HG02943 (cell line): ENCODE measurements at regions not wholly inside any gene's neighbourhood (a gene's known extent, or its start where the extent isn't known, plus 50 kb on each side); places are given as distances from the start of the nearest gene placed in this dataset.

Experiments used
- ATAC-seq: cut with Tn5 transposase; IDR thresholded peaks from one replicate; pipeline ENCODE4 v1.9.1; 2021; ENCODE audit warnings: mild to moderate bottlenecking, low read depth, moderate library complexity; ENCODE audit not compliant: unreplicated experiment

DNA sequence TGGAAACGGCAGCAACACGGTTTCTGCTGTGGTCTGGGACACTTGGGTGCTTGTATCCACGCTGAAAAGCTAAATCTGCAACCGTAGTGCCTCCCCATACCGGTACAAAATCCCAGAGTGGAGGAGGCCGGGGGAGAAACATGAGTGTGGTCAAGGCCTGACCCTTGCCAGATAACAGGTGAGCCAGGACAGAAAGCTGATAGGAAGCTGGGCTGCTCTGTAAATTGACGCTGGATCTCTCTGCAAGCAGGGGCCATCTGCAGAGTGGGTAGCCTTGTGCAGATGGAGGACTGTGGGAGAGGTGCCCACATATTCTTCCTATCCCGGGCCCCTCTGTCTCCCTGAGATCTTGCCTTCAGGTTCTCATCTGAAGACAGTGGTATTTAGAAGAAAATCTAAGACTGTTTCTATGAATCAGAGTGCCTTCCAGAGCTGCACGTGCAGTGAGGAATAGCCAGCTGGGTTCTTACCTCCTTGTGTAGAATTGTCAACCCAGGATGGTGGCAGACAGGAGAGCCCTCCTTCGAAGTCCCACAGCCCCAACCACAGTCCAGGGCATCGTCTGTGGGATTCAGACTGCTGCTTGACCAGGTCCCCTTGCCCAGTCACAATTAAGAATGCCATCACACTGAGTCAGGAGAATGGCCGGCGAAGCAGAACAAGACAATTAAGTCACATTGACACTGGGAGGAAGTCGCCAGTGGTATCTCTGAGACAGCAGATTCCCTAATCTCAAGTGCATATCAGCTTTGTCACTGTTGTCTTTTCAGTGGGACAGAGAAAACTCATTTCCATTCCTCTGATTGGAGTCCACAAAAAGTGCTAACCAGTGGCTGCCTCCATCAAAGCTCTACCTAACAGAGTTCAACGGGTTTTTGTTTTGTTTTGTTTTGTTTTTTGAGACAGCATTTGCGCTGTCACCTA is 100.0 kb upstream of the RIPOR2 start:
- no peak for ATAC-seq

DNA sequence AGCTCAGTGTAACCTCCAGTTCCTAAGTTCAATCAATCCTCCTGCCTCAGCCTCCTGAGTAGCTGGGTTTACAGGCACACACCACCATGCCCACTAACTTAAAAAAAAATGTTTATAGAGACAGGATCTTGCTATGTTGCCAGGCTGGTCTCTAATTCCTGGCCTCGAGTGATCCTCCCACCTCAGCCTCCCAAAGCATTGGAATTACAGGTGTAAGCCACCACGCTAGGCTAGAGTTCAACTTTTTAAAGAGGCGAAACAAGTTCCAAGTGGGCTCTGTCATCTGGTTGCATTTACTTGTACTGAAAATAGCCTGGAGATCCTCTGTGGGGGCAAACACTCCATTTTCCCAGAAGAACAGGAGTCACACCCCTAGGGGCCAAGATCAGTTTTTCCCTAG is 100.7 kb upstream of the RIPOR2 start:
- ATAC-seq, result no peak

DNA sequence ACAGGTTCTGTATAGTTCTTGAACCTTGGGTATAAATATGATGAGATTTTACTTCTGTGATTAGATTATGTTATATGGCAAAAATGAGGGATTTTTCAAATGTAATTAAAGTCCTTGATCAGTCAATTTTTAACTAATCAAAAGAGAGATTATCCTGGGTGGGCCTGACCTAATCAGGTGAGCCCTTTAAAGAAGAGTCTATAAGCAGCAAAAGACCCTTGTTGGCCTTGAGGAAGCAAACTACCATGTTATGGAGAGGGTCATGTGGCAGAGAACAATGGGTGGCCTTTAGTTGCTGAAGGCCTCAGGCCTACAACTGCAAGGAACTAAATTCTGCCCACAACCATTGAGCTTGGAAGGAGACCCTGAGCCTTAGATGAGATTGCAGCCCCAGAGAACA is 102.5 kb upstream of the RIPOR2 start:
- ATAC-seq, result no peak

DNA sequence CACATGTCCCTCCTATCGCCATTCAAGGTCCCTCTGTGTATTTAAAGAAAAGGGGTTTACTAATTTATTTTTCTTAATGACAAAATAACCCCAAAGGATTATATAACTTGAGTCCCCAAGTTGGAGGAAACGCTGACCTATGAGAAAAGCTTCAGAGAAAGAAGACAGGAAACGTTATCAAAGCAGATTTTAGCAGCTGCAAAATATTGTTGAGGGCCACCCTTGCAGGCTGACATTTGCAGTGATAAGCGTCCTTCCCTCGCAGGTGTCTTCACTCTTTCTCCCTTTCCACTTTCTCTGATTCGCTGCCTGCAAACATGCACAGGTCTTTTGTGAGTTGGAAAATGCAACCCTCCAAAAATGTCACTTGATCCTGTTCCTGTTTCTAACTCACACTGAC is 103.2 kb upstream of the RIPOR2 start:
- ATAC-seq, result no peak

DNA sequence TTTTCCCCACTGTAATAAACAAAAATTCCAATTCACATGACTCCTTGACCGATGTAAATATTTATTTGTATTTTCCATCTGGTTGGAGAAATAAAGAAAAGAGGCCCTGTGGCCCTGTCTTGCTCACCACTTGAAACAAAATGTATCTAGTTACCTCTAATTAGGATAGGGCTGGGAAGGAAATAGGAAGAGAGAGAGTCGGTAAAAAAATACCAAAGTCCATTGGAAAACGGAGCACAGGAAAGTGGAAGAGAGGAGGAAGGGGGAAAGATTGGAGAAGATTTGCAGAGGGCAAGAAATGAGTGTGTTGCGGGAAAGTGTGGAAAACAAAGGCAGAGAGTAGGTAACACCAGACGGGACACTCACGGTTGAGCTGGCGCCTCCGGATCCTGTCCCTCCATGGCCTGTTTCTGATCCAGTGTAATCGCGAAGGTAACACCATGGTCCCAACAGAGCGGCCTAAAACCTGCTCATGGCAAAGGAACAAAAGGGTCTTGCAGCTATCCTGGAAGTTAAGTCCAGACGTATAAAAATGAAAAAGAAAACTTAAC is 105.8 kb upstream of the RIPOR2 start:
- no peak for ATAC-seq

DNA sequence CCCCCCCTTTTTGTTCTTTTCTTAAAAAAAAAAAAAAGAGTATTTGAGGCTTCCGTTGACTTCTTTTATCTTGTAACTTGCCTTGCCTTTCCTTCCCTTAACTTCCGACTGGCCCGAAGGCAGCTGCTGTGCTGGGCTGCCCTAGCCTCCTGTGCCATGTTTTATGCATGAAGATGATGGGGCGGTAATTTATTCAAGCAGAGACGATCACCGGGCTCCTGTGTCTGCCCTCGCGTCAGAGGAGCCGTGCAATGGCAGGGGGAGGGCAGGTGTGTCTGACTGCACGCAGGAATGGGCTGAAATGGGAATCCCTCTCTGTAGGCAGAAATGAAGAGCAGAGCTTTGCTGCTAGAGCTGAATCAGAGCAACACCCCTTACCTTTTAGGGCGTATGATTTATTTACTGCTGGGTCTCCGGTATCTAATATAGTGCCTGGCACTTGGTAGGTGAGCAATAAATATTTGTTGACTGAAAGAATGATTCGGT is 106.3 kb upstream of the RIPOR2 start:
- peak; percentile 66 for ATAC-seq

DNA sequence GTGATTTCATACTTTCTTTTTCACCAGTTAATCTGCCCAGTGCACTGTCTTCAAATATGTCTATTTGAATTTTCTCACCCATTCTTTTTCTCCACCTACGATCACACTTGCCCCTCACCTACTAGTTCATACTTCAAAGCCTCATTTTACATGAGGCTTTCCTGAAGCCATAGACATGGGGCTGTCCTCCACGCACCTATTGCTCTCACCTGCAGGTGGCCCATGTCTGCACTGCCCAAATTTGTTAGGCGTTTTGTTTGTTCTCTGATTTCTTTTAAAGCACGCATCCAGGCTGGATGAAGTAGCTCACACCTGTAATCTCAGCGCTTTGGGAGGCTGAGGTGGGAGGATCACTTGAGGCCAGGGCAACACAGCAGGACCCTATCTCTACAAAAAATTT is 106.8 kb upstream of the RIPOR2 start:
- no peak for ATAC-seq

DNA sequence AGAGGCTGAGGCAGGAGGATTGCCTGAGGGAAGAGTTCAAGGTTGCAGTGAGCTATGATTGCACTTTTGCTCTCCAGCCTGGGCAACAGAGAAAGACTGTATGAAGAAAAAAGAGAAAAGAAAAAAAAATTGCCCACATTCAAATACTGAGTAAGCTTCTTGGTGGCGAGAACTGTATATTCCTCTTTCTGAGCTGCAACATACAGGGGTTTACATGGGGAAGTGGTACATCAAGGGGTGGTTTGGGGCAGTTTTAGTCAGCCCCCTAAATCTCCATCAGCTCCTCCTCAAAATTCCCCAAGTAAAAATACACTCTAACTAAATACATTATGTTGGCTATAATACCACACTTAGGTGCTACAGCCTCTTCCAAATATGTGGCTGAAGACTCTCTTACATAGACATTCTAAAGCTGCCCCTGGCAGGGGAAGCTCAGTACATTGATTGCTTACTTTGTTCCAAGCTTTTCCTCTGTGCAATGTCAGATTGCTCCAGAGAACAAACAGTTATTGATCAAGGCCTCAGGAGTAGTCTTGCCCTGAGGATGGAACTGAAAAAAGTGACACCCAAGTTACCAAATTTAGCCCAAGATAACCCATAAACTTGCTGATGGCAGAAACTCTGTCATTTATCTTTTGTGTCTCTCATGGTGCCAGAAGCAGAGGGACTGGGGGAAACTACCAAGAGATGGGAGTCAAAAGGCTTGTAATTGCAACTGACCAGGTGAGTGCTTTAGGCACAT is 107.4 kb upstream of the RIPOR2 start:
- ATAC-seq, result no peak

DNA sequence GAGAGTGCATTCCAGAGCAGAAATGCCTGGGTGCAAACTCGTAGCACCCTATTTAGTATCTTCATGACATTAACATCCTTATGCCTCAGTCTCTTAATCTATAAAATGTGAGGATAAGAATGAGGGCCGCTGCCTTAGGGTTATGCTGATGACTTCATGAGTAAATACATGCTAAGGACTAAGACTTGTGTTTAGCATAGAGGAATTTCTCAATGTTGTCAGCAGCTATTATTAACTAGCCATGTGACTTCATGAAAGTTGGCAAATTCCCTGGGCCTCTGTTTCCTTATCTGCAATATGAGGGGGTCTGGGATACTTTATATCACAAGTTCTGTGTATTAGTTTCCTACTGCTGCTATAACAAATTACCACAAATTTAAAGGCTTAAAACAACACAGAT is 108.1 kb upstream of the RIPOR2 start:
- no peak for ATAC-seq

DNA sequence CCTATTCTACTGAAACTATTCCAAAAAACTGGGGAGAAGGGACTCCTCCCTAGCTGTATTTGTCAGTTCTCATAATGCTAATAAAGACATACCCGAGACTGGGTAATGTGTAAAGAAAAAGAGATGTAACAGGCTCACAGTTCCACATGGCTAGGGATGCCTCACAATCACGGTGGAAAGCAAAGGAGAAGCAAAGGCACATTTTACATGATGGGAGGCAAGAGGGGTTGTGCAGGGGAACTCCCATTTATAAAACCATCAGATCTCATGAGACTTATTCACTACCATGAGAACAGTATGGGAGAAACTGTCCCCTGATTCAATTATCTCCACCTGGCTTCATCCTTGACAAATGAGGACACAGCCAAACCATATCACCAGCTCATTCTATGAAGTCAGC is 111.2 kb upstream of the RIPOR2 start:
- no peak for ATAC-seq

DNA sequence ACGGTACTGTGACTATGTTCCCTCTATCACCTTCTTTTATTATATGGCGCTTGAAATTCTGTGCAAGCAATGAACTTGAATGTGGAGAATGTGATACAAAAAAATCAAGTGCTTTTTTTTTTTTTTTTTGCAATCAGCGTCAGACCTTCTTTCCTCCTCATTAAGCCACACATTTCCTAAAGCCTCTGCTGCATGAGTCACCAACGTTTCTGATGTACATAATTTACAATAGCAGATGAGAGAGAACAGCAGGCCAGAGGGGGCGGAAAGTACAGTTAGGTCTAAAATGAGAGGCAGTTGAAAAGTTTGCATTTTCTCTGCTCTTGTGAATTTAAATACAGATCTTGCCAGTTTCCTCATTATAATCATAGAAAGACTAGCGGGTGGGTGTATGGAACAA is 114.6 kb upstream of the RIPOR2 start:
- ATAC-seq, result no peak

DNA sequence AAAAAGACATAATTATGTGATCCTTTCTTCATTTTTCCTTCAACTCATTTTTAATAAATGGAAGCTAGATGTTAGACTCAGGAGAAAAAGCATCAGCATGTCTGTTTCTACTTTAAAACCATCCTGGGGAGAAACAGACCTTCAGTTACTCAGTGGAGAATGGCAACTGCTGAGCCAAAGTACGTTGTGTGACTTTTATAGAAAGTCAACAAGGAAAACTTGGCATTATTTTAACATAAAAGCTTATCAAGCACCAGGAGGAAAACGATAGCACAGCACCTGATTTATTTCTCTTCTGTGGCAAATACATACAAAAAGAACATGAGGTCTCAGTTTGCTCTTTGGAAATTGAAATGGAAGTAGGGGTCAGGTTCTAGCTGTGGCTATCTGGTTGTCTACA is 115.3 kb upstream of the RIPOR2 start:
- ATAC-seq, result no peak

DNA sequence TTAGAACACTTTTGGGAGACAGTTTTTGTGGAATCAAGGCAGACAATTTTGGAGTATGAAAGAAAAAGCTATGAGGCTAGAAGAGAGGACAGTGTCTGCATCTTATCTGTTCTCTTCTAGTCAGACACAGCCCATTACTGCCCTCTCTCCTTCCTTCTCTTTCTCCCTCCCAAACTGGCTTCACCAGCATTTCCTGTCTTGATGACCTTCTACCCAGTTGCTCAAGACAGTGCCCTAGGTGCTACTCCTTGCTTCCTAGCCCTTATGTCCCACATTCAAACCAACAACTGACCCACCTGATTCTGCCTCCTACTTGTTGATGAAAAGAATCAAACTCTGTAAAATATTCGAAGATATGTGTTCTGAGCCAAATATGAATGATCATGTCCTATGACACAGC is 116.4 kb upstream of the RIPOR2 start:
- ATAC-seq, result no peak

DNA sequence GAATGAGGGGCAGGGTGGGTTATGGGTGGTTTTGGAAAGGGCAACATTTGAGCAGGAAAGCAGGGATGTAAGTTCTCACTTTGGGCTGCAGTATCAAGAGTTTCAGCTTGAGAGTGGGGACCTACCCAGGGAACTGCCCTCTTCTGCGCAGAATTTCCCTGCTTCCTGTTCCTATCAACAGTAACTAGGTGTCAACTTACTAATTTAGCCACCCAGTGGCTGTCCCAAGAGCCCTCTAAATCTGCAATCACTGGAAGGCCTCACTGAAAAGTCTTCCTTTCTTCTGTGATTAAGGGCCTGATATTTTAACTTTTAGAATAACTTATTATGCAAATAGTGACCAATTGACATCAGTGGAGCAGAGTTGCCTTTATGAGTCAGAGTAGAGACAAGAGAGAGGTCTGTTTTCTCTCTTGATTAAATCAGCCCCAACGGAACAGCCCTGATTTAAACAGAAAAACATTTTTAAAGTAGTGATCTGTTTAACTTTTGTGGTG is 118.2 kb upstream of the RIPOR2 start:
- ATAC-seq, result peak; percentile 64

DNA sequence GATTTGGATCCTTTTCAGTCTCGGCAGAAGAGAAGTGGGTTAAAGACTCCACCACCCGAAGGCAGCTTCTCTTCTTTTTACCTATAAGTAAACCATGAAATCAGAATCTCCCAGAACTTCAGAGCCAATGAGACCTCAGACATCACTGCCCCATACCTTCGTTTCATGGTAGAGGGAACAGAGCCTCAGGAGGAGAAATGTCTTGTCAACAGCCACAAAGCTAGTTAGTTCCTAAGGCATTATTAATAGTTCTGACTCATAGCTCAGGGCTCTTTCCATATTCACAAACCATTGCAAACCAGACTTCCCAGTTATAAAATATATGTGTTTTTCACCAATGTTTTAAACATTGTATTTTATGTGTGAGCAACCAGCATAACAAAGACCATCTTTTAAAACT is 118.7 kb upstream of the RIPOR2 start:
- no peak for ATAC-seq

DNA sequence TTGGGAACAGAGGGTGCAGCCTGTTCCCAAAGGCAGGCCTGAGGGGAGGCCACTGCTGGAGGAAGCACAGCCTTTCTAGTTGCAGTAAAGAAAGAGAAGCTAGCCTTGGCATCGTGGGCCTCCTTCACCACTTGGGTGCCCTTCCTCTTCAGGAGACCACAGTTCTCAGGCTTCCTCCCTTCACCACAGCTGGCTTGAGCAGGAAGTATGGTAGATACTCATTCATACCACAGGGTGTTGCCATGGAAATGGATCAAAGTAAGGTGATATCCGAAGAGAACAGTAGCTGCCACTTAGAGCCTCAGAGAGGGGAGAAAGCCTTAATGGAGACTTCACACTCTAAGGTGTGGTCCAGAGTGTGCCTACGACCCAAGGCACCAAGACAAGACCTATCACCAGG is 120.4 kb upstream of the RIPOR2 start:
- ATAC-seq, result peak; percentile 69

DNA sequence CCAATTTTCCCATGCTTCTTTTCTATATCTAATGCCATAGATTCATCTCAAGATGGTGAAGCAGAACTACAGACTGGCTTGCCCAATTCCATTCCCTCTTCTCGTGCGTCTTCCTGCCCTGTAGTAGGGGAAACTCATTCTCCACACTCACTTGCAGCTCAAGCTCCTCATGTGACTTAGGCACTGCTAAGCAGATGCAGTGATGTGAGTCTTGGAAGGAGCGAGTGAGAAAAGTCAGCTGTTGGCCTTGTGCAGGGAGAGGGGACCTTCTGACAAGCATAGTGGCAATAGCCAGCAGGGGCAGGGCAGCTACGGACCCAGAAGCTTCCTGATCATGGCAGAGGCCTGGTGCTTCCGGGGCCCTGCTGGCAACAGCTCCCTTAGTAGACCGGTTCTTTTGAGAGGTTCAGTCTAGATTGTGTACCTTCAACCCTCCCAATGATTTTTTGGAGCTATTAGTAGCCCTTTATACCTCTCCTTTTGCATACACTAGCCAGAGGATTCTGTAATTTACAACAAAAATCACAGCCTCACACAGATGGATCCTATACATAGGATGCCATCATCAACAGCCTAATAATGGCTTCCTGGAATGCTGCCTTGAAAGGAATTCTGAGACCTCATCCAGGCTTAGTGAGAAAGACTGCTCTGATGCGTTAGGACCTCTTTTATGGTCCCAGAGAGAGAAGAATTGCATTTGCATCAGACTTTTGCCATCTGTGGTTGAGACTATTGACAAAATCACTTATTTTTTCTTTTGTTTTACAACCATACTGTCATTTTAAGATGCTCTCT is 121.5 kb upstream of the RIPOR2 start:
- ATAC-seq, result no peak

DNA sequence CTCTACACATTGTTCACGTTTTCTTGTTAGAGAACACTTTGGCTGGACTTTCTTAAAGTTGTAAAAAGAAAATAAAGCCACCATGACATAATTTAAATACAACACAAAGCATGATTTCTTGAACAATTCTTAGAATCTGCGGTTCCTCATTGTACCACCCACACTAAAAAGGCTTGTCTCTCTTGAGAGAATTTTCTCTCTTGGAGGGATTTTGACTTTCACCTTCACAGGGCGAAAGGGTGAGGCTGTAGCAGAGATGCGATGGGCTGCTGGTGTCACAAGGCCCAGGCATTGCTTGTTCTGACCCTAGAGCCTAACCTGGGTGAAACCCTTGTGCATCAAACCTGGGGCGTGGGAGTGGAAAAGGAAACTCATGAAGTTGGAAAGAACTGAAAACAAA is 122.7 kb upstream of the RIPOR2 start:
- no peak for ATAC-seq

DNA sequence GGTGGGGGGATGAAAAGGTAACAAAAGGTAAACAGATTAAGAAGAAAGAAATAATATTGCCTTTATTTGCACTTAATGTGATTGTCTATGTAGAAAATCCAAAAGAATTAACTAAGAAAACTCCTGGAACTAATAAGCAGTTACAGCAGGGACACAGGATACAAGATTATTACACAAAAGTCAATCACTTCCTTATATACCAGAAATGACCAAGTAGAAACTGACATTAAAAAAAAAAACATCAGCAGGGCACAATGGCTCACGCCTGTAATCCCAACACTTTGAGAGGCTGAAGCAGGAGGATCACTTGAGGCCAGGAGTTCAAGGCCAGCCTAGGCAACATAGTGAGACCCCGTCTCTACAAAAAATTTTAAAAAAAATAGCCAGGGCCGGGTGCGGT is 123.2 kb upstream of the RIPOR2 start:
- ATAC-seq, result no peak

DNA sequence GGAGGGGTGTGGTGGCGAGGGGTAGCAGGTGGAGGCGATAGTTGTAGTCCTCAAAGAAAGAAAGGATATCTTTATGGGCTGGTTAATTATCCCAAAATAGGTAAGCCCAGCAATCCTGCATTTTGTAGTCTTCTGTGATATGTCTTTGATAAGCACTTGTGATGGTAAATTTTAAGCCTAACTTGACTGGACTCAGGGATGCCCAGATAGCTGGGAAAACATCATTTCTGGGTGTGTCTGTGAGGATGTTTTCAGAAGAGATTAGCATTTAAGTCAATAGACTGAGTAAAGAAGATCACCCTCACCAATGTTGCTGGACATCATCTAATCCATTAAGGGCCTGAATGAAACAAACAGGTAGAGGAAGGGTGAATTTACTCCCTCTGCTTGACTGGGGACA is 124.8 kb upstream of the RIPOR2 start:
- ATAC-seq, result no peak
